ENCODE measurements at regions not wholly inside any gene's neighbourhood (a gene's known extent, or its start where the extent isn't known, plus 50 kb on each side); places are given as distances from the start of the nearest gene placed in this dataset.

DNA sequence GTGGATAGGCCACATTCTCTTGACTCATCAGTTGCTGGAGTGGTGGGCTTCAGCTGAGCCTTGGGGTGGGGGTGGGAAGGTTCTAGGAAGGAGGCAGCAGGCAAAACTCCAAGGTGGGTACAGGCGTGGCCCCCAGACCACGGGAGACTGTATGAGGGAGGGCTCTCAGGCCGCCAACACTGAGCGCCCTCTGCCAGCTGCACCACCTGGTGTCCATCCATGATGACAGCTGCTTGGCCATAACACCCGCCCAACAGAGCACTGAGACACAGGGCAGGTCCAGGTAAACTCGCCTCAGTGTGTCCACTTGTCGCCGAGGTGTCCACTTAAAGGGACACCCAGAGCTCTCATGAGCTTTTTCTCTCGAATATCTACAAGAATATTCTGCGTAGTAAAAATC lies 133.5 kb downstream of the C16orf95 start:
- Histone ChIP-seq H3K36me3 (ENCODE audit: control insufficient read depth, insufficient read depth, low read length) (no peaks in the 10 kb centered on the region), H3K4me3 (ENCODE audit: low read length) (no peak overlapping the region), H2AK5ac (ENCODE audit: low read length) (no peak overlapping the region), H3K4me1 (ENCODE audit: control insufficient read depth, low read depth, low read length) (no peaks in the 10 kb centered on the region), H3K27me3 (ENCODE audit: insufficient read depth, low read length, poor library complexity) (no peaks in the 10 kb centered on the region), H3K9ac (ENCODE audit: low read length) (no peak overlapping the region), H4K8ac (ENCODE audit: low read depth, low read length) (no peak overlapping the region), H3K23ac (ENCODE audit: low read length) (no peak overlapping the region), H3K4me2 (ENCODE audit: low read length) (no peak overlapping the region), H2BK120ac (ENCODE audit: low read depth, low read length) (no peak overlapping the region), H3K4ac (ENCODE audit: low read depth, low read length) (no peak overlapping the region), H4K5ac (ENCODE audit: low read length) (no peak overlapping the region), H3K18ac (ENCODE audit: low read length) (no peak overlapping the region), H3K56ac (ENCODE audit: low read length) (no peak overlapping the region), H3K79me2 (ENCODE audit: control insufficient read depth, insufficient read depth, low read length) (no peaks in the 10 kb centered on the region), H3K27ac (ENCODE audit: low read depth, low read length) (no peak overlapping the region), H2BK5ac (ENCODE audit: low read length) (no peak overlapping the region), H2BK15ac (replicated peaks; ENCODE audit: low read depth) (no peak overlapping the region), H3K79me1 (ENCODE audit: low read length) (no peaks in the 10 kb centered on the region)
- no CpG with 5 or more reads among the region's 10 CpGs for WGBS (ENCODE audit: extremely low coverage, insufficient coverage, low lambda C conversion rate)
- DNase-seq = no peak

- Histone ChIP-seq H3K79me2 (ENCODE audit: control insufficient read depth, insufficient read depth, low read length) (no peaks in the 10 kb centered on the region), H2BK15ac (replicated peaks; ENCODE audit: low read depth) (no peak overlapping the region), H3K23ac (ENCODE audit: low read length) (no peak overlapping the region), H3K18ac (ENCODE audit: low read length) (no peak overlapping the region), H3K4ac (ENCODE audit: low read depth, low read length) (no peak overlapping the region), H3K4me3 (ENCODE audit: low read length) (no peak overlapping the region), H3K36me3 (ENCODE audit: control insufficient read depth, insufficient read depth, low read length) (no peaks in the 10 kb centered on the region), H4K8ac (ENCODE audit: low read depth, low read length) (no peak overlapping the region), H3K79me1 (ENCODE audit: low read length) (no peaks in the 10 kb centered on the region), H3K4me2 (ENCODE audit: low read length) (no peak overlapping the region), H2BK5ac (ENCODE audit: low read length) (no peak overlapping the region), H4K5ac (ENCODE audit: low read length) (no peak overlapping the region), H3K27ac (ENCODE audit: low read depth, low read length) (no peak overlapping the region), H3K9ac (ENCODE audit: low read length) (no peak overlapping the region), H3K4me1 (ENCODE audit: control insufficient read depth, low read depth, low read length) (no peaks in the 10 kb centered on the region), H3K27me3 (ENCODE audit: insufficient read depth, low read length, poor library complexity) (no peaks in the 10 kb centered on the region), H3K56ac (ENCODE audit: low read length) (no peak overlapping the region), H2BK120ac (ENCODE audit: low read depth, low read length) (no peak overlapping the region), H2AK5ac (ENCODE audit: low read length) (no peak overlapping the region)
- DNase-seq = no peak
- no CpG with 5 or more reads among the region's 8 CpGs for WGBS (ENCODE audit: extremely low coverage, insufficient coverage, low lambda C conversion rate)
Observed at GRCh38 chr16:87185308-87185707, 131.9 kb downstream of the C16orf95 start.

GRCh38 chr16:87185983-87186382 lies 131.2 kb downstream of the C16orf95 start:
- H2BK5ac ChIP-seq (ENCODE audit: low read length) = no peak overlapping the region
- WGBS (ENCODE audit: extremely low coverage, insufficient coverage, low lambda C conversion rate) = no CpG with 5 or more reads among the region's 19 CpGs
- no peak overlapping the region for H3K9ac ChIP-seq (ENCODE audit: low read length)
- no peak overlapping the region for H3K56ac ChIP-seq (ENCODE audit: low read length)
- no peak overlapping the region for H3K4ac ChIP-seq (ENCODE audit: low read depth, low read length)
- H3K4me3 ChIP-seq (ENCODE audit: low read length) = no peak overlapping the region
- H3K4me2 ChIP-seq (ENCODE audit: low read length) = no peak overlapping the region
- H4K5ac ChIP-seq (ENCODE audit: low read length) = no peak overlapping the region
- H3K23ac ChIP-seq (ENCODE audit: low read length) = no peak overlapping the region
- H3K18ac ChIP-seq (ENCODE audit: low read length) = no peak overlapping the region
- no peaks in the 10 kb centered on the region for H3K79me1 ChIP-seq (ENCODE audit: low read length)
- no peak overlapping the region for H2BK15ac ChIP-seq (replicated peaks; ENCODE audit: low read depth)
- H3K27me3 ChIP-seq (ENCODE audit: insufficient read depth, low read length, poor library complexity) = no peaks in the 10 kb centered on the region
- no peak overlapping the region for H4K8ac ChIP-seq (ENCODE audit: low read depth, low read length)
- H3K27ac ChIP-seq (ENCODE audit: low read depth, low read length) = no peak overlapping the region
- no peaks in the 10 kb centered on the region for H3K4me1 ChIP-seq (ENCODE audit: control insufficient read depth, low read depth, low read length)
- no peak overlapping the region for H2AK5ac ChIP-seq (ENCODE audit: low read length)
- H2BK120ac ChIP-seq (ENCODE audit: low read depth, low read length) = no peak overlapping the region
- no peak for DNase-seq
- no peaks in the 10 kb centered on the region for H3K36me3 ChIP-seq (ENCODE audit: control insufficient read depth, insufficient read depth, low read length)
- no peaks in the 10 kb centered on the region for H3K79me2 ChIP-seq (ENCODE audit: control insufficient read depth, insufficient read depth, low read length)

GRCh38 chr16:87186446-87186845 lies 130.7 kb downstream of the C16orf95 start:
- Histone ChIP-seq H4K8ac (ENCODE audit: low read depth, low read length) (no peak overlapping the region), H3K79me2 (ENCODE audit: control insufficient read depth, insufficient read depth, low read length) (no peaks in the 10 kb centered on the region), H3K36me3 (ENCODE audit: control insufficient read depth, insufficient read depth, low read length) (no peaks in the 10 kb centered on the region), H3K4ac (ENCODE audit: low read depth, low read length) (no peak overlapping the region), H3K4me3 (ENCODE audit: low read length) (no peak overlapping the region), H2BK15ac (replicated peaks; ENCODE audit: low read depth) (no peak overlapping the region), H3K4me2 (ENCODE audit: low read length) (no peak overlapping the region), H2AK5ac (ENCODE audit: low read length) (no peak overlapping the region), H3K79me1 (ENCODE audit: low read length) (no peaks in the 10 kb centered on the region), H3K27ac (ENCODE audit: low read depth, low read length) (no peak overlapping the region), H3K4me1 (ENCODE audit: control insufficient read depth, low read depth, low read length) (no peaks in the 10 kb centered on the region), H2BK5ac (ENCODE audit: low read length) (no peak overlapping the region), H3K18ac (ENCODE audit: low read length) (no peak overlapping the region), H2BK120ac (ENCODE audit: low read depth, low read length) (no peak overlapping the region), H3K56ac (ENCODE audit: low read length) (no peak overlapping the region), H4K5ac (ENCODE audit: low read length) (no peak overlapping the region), H3K27me3 (ENCODE audit: insufficient read depth, low read length, poor library complexity) (no peaks in the 10 kb centered on the region), H3K23ac (ENCODE audit: low read length) (no peak overlapping the region), H3K9ac (ENCODE audit: low read length) (no peak overlapping the region)
- DNase-seq = no peak
- no CpG with 5 or more reads among the region's 17 CpGs for WGBS (ENCODE audit: extremely low coverage, insufficient coverage, low lambda C conversion rate)

DNA sequence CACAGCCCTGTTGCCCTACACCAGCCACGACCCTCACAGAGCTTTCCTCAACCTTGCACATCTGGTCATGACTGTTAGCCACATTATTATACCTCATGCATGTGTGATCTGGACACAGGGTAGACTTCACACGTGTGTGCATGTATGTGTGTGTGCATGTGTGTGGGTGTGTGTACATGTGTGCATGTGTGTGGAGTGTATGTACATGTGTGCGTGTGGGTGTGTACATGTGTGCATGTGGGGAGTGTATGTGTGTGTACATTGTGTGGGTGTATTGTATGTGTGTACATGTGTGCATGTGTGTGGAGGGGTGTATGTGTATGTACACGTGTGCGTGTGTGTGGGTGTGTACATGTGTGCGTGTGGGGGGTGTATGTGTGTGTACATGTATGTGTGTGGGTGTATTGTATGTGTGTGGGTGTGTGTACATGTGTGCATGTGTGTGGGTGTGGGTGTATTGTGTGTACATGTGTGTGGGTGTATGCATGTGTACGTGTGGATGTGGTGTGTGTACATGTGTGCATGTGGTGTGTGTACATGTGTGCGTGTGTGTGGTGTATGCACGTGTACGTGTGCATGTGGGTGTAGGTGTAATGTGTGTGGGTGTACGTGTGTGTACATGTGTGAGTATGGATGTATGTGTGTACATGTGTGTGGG lies 130.2 kb downstream of the C16orf95 start:
- H2BK15ac ChIP-seq (replicated peaks; ENCODE audit: low read depth) = no peak overlapping the region
- H3K18ac ChIP-seq (ENCODE audit: low read length) = no peak overlapping the region
- no peak overlapping the region for H2BK120ac ChIP-seq (ENCODE audit: low read depth, low read length)
- H3K9ac ChIP-seq (ENCODE audit: low read length) = no peak overlapping the region
- no CpG with 5 or more reads among the region's 11 CpGs for WGBS (ENCODE audit: extremely low coverage, insufficient coverage, low lambda C conversion rate)
- H3K4me3 ChIP-seq (ENCODE audit: low read length) = no peak overlapping the region
- H3K4me2 ChIP-seq (ENCODE audit: low read length) = no peak overlapping the region
- H4K8ac ChIP-seq (ENCODE audit: low read depth, low read length) = no peak overlapping the region
- no peak overlapping the region for H3K56ac ChIP-seq (ENCODE audit: low read length)
- no peak overlapping the region for H3K23ac ChIP-seq (ENCODE audit: low read length)
- no peaks in the 10 kb centered on the region for H3K27me3 ChIP-seq (ENCODE audit: insufficient read depth, low read length, poor library complexity)
- H2AK5ac ChIP-seq (ENCODE audit: low read length) = no peak overlapping the region
- no peak overlapping the region for H3K4ac ChIP-seq (ENCODE audit: low read depth, low read length)
- H3K79me2 ChIP-seq (ENCODE audit: control insufficient read depth, insufficient read depth, low read length) = no peaks in the 10 kb centered on the region
- no peak overlapping the region for H2BK5ac ChIP-seq (ENCODE audit: low read length)
- no peak overlapping the region for H4K5ac ChIP-seq (ENCODE audit: low read length)
- no peaks in the 10 kb centered on the region for H3K4me1 ChIP-seq (ENCODE audit: control insufficient read depth, low read depth, low read length)
- DNase-seq = no peak
- no peak overlapping the region for H3K27ac ChIP-seq (ENCODE audit: low read depth, low read length)
- no peaks in the 10 kb centered on the region for H3K79me1 ChIP-seq (ENCODE audit: low read length)
- no peaks in the 10 kb centered on the region for H3K36me3 ChIP-seq (ENCODE audit: control insufficient read depth, insufficient read depth, low read length)

- Histone ChIP-seq H3K79me2 (ENCODE audit: control insufficient read depth, insufficient read depth, low read length) (no peaks in the 10 kb centered on the region), H2BK15ac (replicated peaks; ENCODE audit: low read depth) (no peak overlapping the region), H3K4me1 (ENCODE audit: control insufficient read depth, low read depth, low read length) (no peaks in the 10 kb centered on the region), H4K5ac (ENCODE audit: low read length) (no peak overlapping the region), H2BK120ac (ENCODE audit: low read depth, low read length) (no peak overlapping the region), H4K8ac (ENCODE audit: low read depth, low read length) (no peak overlapping the region), H3K4me2 (ENCODE audit: low read length) (no peak overlapping the region), H3K9ac (ENCODE audit: low read length) (no peak overlapping the region), H3K79me1 (ENCODE audit: low read length) (no peaks in the 10 kb centered on the region), H3K56ac (ENCODE audit: low read length) (no peak overlapping the region), H2AK5ac (ENCODE audit: low read length) (no peak overlapping the region), H3K27ac (ENCODE audit: low read depth, low read length) (no peak overlapping the region), H3K23ac (ENCODE audit: low read length) (no peak overlapping the region), H3K4me3 (ENCODE audit: low read length) (no peak overlapping the region), H3K36me3 (ENCODE audit: control insufficient read depth, insufficient read depth, low read length) (no peaks in the 10 kb centered on the region), H3K4ac (ENCODE audit: low read depth, low read length) (no peak overlapping the region), H2BK5ac (ENCODE audit: low read length) (no peak overlapping the region), H3K27me3 (ENCODE audit: insufficient read depth, low read length, poor library complexity) (no peaks in the 10 kb centered on the region), H3K18ac (ENCODE audit: low read length) (no peak overlapping the region)
- WGBS (ENCODE audit: extremely low coverage, insufficient coverage, low lambda C conversion rate) = no CpG with 5 or more reads among the region's 8 CpGs
- no peak for DNase-seq
Observed at GRCh38 chr16:87188104-87188503, 129.1 kb downstream of the C16orf95 start.
